NB4 (cell line): ENCODE measurements at regions not wholly inside any gene's neighbourhood (a gene's known extent, or its start where the extent isn't known, plus 50 kb on each side); places are given as distances from the start of the nearest gene placed in this dataset.
"Not testable (repeated sequence)": the region's sequence is repeated elsewhere in the genome, so short reads cannot be mapped to it uniquely, and the experiment has no call there.

ENCODE experiments used
- DNase-seq: peaks from one replicate; pipeline ENCODE4 v3.0.0; 2010; ENCODE audit warnings: low read depth
- H3K4me3 ChIP-seq: one replicate; pipeline ENCODE4 v1.5.1; 2011; ENCODE audit warnings: mild to moderate bottlenecking, low read depth, low read length, moderate library complexity
- CTCF ChIP-seq: IDR thresholded peaks from one replicate; pipeline ENCODE4 v1.5.1; 2012; ENCODE audit warnings: low read depth, low read length
- MAX ChIP-seq: IDR thresholded peaks from 2 replicates; pipeline ENCODE4 v1.6.1; 2011; ENCODE audit warnings: low read depth, low read length
- MYC ChIP-seq: IDR thresholded peaks from 2 replicates; pipeline ENCODE4 v1.6.1; 2011; ENCODE audit warnings: low read depth, low read length
- POLR2A ChIP-seq: IDR thresholded peaks from 2 replicates; pipeline ENCODE4 v1.6.1; 2011; ENCODE audit warnings: mild to moderate bottlenecking; ENCODE audit not compliant: insufficient read length; ENCODE audit errors: extremely low read depth

DNA sequence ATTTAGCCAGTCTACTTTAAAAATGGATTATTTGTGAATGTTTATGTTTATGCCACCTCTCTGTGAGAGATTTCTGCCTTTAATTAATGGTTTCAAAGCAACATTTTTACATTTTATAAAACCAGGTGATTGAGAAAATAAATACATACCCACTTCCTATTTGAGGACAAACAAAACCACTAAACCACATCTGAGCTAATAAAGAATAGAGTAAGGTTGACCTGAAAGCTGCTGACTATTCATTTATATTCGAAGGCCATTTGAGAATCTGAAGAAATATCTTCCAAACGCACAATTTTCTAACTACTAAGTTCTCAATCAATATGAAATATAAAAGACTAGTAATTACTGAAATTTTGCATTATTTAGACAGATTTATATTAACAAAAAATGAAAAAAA is 705.1 kb downstream of the XPNPEP1 start:
- no peak overlapping the region for H3K4me3 ChIP-seq
- TF ChIP-seq MAX = no peak
- no peak for TF ChIP-seq MYC
- TF ChIP-seq POLR2A = no peak
- no peak for TF ChIP-seq CTCF
- DNase-seq = no peak

DNA sequence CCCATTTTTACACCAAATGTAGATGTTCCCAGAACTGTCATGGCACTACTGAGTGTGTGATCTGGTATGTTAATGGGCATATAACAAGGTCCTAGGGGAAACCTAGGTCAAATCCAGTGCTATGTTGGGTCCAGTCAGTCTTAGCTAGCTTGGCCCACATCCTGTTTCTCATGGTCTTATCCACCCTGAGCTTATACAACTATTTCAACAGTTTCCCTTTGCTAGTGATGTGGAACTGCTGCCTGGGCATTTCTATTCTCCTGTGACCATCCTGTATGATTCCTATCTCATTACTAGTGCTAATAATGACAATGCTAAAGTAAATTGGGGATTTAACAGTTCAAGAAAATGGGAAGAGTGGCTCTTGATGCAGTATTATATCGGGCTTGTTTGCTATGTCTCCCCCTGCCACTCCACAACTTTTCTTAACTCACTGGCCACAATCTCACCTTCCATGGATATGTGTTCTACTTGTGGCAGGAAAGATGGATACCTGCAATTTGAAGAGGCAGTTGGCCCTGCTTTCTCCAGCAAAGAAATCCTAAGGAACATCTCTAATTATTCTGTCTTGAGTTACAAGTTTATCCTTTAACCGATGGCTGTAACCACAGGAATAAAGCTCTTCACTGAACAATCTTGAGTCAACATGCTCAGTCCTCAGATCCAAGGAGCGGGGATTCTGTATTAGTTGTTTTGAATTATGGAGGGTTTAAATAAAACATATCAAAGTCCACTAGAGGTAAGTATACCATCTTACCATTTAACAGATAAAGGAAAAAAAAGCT is 707.8 kb downstream of the XPNPEP1 start:
- no peak overlapping the region for H3K4me3 ChIP-seq
- DNase-seq = no peak
- TF ChIP-seq POLR2A (no peak), CTCF (no peak), MAX (no peak), MYC (no peak)

- not testable (repeated sequence) for H3K4me3 ChIP-seq, DNase-seq
Measured at GRCh38 chr10:109214891-109215290, 708.4 kb downstream of the XPNPEP1 start.

GRCh38 chr10:109207361-109207760 is 716.0 kb downstream of the XPNPEP1 start:
- no peak overlapping the region for H3K4me3 ChIP-seq
- no peak for DNase-seq
- TF ChIP-seq CTCF (no peak), MAX (no peak), MYC (no peak), POLR2A (no peak)

DNA sequence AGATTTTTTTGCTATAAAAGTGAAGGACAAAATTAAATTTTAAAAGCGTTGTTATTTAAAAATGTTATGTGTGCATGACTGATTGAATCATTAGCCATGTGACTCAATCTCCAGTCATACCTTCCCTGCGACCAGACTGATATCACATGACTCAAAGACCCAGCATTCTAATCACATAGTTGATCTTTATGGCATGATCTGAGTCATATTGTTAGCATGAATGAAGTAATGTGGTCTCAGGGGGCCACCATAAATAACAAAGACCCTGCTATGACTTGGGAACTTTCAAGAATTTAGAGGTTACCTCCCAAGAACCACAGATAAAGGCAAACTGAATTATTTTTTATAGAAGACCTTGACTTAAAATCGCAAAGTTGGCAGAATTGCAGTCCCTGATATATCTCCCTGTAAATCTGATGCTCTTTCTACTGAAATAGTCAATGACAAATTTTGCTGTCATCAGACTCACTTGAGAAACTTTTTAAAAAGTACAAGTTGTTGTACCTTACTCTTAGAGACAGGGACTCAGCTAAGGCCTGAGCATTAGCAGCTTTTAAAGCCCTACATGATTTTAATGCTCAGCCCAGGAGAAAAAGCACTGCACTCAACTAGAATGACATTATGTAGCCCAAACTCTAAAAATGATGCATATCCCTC is 717.3 kb downstream of the XPNPEP1 start:
- no peak for TF ChIP-seq CTCF
- no peak for TF ChIP-seq MYC
- TF ChIP-seq POLR2A = no peak
- TF ChIP-seq MAX = no peak
- DNase-seq = peak; percentile 17
- no peak overlapping the region for H3K4me3 ChIP-seq

DNA sequence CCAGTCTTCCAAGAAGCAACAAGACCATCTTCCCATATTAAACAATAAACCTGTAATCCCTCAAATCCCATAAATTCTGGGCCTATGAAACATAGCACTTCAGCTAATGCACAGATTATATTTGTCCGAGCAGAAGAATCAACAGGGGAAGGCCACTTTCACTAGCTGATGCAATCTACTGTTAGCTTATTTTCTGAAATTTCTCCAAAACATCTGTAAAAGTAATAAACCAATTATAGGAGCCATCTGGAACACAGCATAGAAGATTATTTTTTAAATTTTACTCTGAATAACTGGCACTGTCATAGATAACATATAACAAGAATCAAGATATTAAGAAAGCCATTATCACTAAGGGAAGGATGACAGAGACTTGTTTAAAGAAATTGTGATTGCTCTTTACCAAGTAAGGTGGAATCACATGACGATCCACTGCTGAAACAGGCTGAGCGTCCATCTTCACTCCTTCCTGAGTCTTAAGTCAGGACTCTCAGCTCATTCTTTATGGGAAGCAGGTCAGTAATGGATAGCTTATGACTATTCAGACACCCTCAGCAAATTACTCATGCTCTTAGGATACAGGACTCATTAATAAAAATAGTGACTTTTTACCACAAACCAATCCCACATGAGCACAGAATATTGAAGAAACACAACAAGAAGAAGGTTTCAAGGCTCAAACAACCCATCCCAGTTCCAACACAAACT is 719.5 kb downstream of the XPNPEP1 start:
- no peak overlapping the region for H3K4me3 ChIP-seq
- TF ChIP-seq POLR2A (no peak), MYC (no peak), CTCF (no peak), MAX (no peak)
- DNase-seq = no peak
